A549 (cell line): ENCODE measurements at regions not wholly inside any gene's neighbourhood (a gene's known extent, or its start where the extent isn't known, plus 50 kb on each side); places are given as distances from the start of the nearest gene placed in this dataset.

ENCODE experiments used
- ATAC-seq, 2 experiments: fragments of 200-7000 bp in 1 of 2; fragments of >200 bp in 1 of 2; cut with Nextera tagmentation in 1 of 2; cut with Tn5 transposase in 1 of 2; 3 replicates each; pipeline versions ENCODE4 v1.8.0 to v1.9.1; 2018 to 2020; ENCODE audit warnings: mild to moderate bottlenecking in 1 of 2, moderate library complexity in 1 of 2
- CTCF ChIA-PET: fragments of 300-600 bp; sonication (Branson Sonifier 250); formaldehyde crosslinking; extraction: SDS; loops from one replicate; lab custom pipeline; 2021; ENCODE audit warnings: antibody characterized with exemption, inconsistent platforms; lab: Yijun Ruan, JAX
- POLR2A ChIA-PET: fragments of 350-600 bp; formaldehyde crosslinking; extraction: SDS; loops from one replicate; lab custom pipeline; 2021; ENCODE audit warnings: antibody characterized with exemption, inconsistent platforms; lab: Yijun Ruan, JAX
- DNase-seq, 2 experiments: peaks; one replicate each; pipeline versions ENCODE4 v3.0.0 to v3.0.0-alpha.2; 2011 to 2016; ENCODE audit warnings: low read depth in 1 of 2, low spot score in 1 of 2
- FAIRE-seq: peaks from 2 replicates; lab custom pipeline; 2011; peaks lifted over from hg19 to GRCh38; lab: Jason Lieb, UNC
- H3K27ac ChIP-seq, 2 experiments: fragments of >200 bp; sonication (Bioruptor Twin); formaldehyde crosslinking; 3 replicates each; pipeline ENCODE4 v1.5.1; 2016 to 2017
- H3K4me1 ChIP-seq: fragments of >200 bp; sonication (Bioruptor Twin); formaldehyde crosslinking; 3 replicates; pipeline ENCODE4 v1.6.1; 2016
- H3K4me2 ChIP-seq: fragments of >200 bp; sonication (Bioruptor Twin); formaldehyde crosslinking; 3 replicates; pipeline ENCODE4 v1.6.1; 2016
- H3K4me3 ChIP-seq: fragments of >200 bp; sonication (Bioruptor Twin); formaldehyde crosslinking; 3 replicates; pipeline ENCODE4 v1.5.1; 2016
- H3K9me3 ChIP-seq: fragments of >200 bp; sonication (Bioruptor Twin); formaldehyde crosslinking; 3 replicates; pipeline ENCODE4 v1.6.1; 2016
- ATOH8 ChIP-seq: fragments of 250-450 bp; sonication (Bioruptor Pico); IDR thresholded peaks from 2 replicates; pipeline ENCODE4 v1.5.0; 2020; ENCODE audit warnings: low read depth, mild to moderate bottlenecking, moderate library complexity
- BCL3 ChIP-seq: fragments of >200 bp; sonication (Bioruptor Twin); formaldehyde crosslinking; IDR thresholded peaks from 3 replicates; pipeline ENCODE4 v1.6.1; 2016
- BHLHE40 ChIP-seq: IDR thresholded peaks from 2 replicates; pipeline ENCODE4 v1.6.1; 2012; ENCODE audit warnings: low read depth, low read length, inconsistent platforms
- CBX2 ChIP-seq: fragments of 200-600 bp; sonication (generic); IDR thresholded peaks from 2 replicates; pipeline ENCODE4 v1.6.1; 2016; ENCODE audit warnings: low read depth, mild to moderate bottlenecking, borderline replicate concordance
- CHD2 ChIP-seq: fragments of 150-350 bp; IDR thresholded peaks from 2 replicates; pipeline ENCODE4 v1.6.1; 2014; ENCODE audit warnings: low read length; ENCODE audit not compliant: partially characterized antibody
- CHD4 ChIP-seq: fragments of 200-600 bp; sonication (generic); IDR thresholded peaks from 2 replicates; pipeline ENCODE4 v1.6.1; 2016; ENCODE audit warnings: antibody characterized with exemption, mild to moderate bottlenecking, borderline replicate concordance
- CTCF ChIP-seq: fragments of >200 bp; sonication (Bioruptor Twin); formaldehyde crosslinking; IDR thresholded peaks from 3 replicates; pipeline ENCODE4 v1.5.1; 2016
- EHMT2 ChIP-seq: fragments of 200-600 bp; sonication (generic); IDR thresholded peaks from 2 replicates; pipeline ENCODE4 v1.6.1; 2016; ENCODE audit warnings: antibody characterized with exemption, low read depth, mild to moderate bottlenecking, moderate library complexity
- EP300 ChIP-seq, 2 experiments: fragments of >200 bp; sonication (Bioruptor Twin); formaldehyde crosslinking; IDR thresholded peaks; 2 replicates in 1 of 2; 3 replicates in 1 of 2; pipeline ENCODE4 v1.6.1; 2016 to 2017
- FOSB ChIP-seq: fragments of 250-450 bp; sonication (Bioruptor Pico); IDR thresholded peaks from 2 replicates; pipeline ENCODE4 v1.5.0; 2020; ENCODE audit warnings: mild to moderate bottlenecking, moderate library complexity
- FOXS1 ChIP-seq: fragments of 250-450 bp; sonication (Bioruptor Pico); IDR thresholded peaks from 2 replicates; pipeline ENCODE4 v1.5.0; 2020; ENCODE audit warnings: mild to moderate bottlenecking, moderate library complexity
- HDAC2 ChIP-seq: fragments of 200-600 bp; sonication (generic); IDR thresholded peaks from 2 replicates; pipeline ENCODE4 v1.6.1; 2016
- HES2 ChIP-seq: fragments of >200 bp; sonication (Bioruptor Twin); formaldehyde crosslinking; IDR thresholded peaks from 2 replicates; pipeline ENCODE4 v1.6.1; 2016
- HMGXB4 ChIP-seq: fragments of 250-450 bp; sonication (Bioruptor Pico); IDR thresholded peaks from 2 replicates; pipeline ENCODE4 v1.5.0; 2021; ENCODE audit warnings: mild to moderate bottlenecking, moderate library complexity, borderline replicate concordance
- HOXB13 ChIP-seq: fragments of 250-450 bp; sonication (Bioruptor Pico); IDR thresholded peaks from 2 replicates; pipeline ENCODE4 v1.5.0; 2020; ENCODE audit warnings: low read depth, mild to moderate bottlenecking, moderate library complexity
- JUNB ChIP-seq: fragments of >200 bp; sonication (Bioruptor Twin); formaldehyde crosslinking; IDR thresholded peaks from 2 replicates; pipeline ENCODE4 v1.6.1; 2016
- KDM1A ChIP-seq: fragments of 200-600 bp; sonication (generic); IDR thresholded peaks from 2 replicates; pipeline ENCODE4 v1.6.1; 2016; ENCODE audit warnings: low read depth, mild to moderate bottlenecking
- KDM5A ChIP-seq: fragments of 200-600 bp; sonication (generic); IDR thresholded peaks from 2 replicates; pipeline ENCODE4 v1.6.1; 2016; ENCODE audit warnings: antibody characterized with exemption, mild to moderate bottlenecking
- MYC ChIP-seq: IDR thresholded peaks from 2 replicates; pipeline ENCODE4 v1.6.1; 2012; ENCODE audit warnings: mild to moderate bottlenecking, inconsistent platforms, low read length, improper control_type of control experiment, borderline replicate concordance
- NR3C1 ChIP-seq: fragments of >200 bp; sonication (Bioruptor Twin); formaldehyde crosslinking; IDR thresholded peaks from 3 replicates; pipeline ENCODE4 v1.6.1; 2017
- PBX3 ChIP-seq: IDR thresholded peaks from 2 replicates; pipeline ENCODE4 v1.6.1; 2012
- RAD21 ChIP-seq, 2 experiments: fragments of >200 bp in 1 of 2; sonication (Bioruptor Twin) in 1 of 2; formaldehyde crosslinking in 1 of 2; IDR thresholded peaks in 1 of 2; conservative IDR thresholded peaks in 1 of 2; 2 replicates in 1 of 2; 3 replicates in 1 of 2; pipeline ENCODE4 v1.6.1; 2012 to 2018; ENCODE audit warnings: inconsistent platforms in 1 of 2
- RFX5 ChIP-seq: fragments of 450-650 bp; IDR thresholded peaks from 2 replicates; pipeline ENCODE4 v1.7.1; 2014; ENCODE audit warnings: antibody characterized with exemption, mild to moderate bottlenecking, moderate library complexity
- RNF2 ChIP-seq: fragments of 200-600 bp; sonication (generic); IDR thresholded peaks from 2 replicates; pipeline ENCODE4 v1.6.1; 2016; ENCODE audit warnings: low read depth, mild to moderate bottlenecking, antibody characterized with exemption, moderate library complexity, borderline replicate concordance
- TFCP2L1 ChIP-seq: fragments of 250-450 bp; sonication (Bioruptor Pico); IDR thresholded peaks from 2 replicates; pipeline ENCODE4 v1.5.0; 2021; ENCODE audit warnings: mild to moderate bottlenecking
- WGBS: methylation state at CpG from one replicate; pipeline ENCODE4 v1.1.6; 2017; ENCODE audit errors: missing lambda C conversion rate; 5-methylcytosine and 5-hydroxymethylcytosine counted together

GRCh38 chr3:124113485-124113884, 121.6 kb upstream of the ROPN1 start:
- ATAC-seq (no peak), FAIRE-seq (no peak), DNase-seq (no peak)
- TF ChIP-seq KDM1A (no peak), TFCP2L1 (CRISPR knock-in tag) (no peak), NR3C1 (no peak), BHLHE40 (no peak), HDAC2 (no peak), CBX2 (no peak), MYC (no peak), RFX5 (no peak), HES2 (no peak), ATOH8 (CRISPR knock-in tag) (no peak), HMGXB4 (no peak), PBX3 (no peak)
- CTCF ChIA-PET = interaction anchor here (1.1 to 1.5 kb wide), 2 partner anchors 8 to 355 kb away, joined by 3 read pairs; no protein-coding TSS in a partner anchor
- Histone ChIP-seq H3K27ac (no peak overlapping the region), H3K4me3 (no peak overlapping the region), H3K9me3 (no peaks in the 10 kb centered on the region), H3K4me1 (peaks cover 13% of the 10 kb centered on the region), H3K4me2 (no peak overlapping the region)
- POLR2A ChIA-PET = no interaction called here
- WGBS = 48% methylated on average over 5 of the region's 5 CpGs

- WGBS = 72% methylated on average over 6 of the region's 6 CpGs
- Histone ChIP-seq H3K27ac (no peak overlapping the region), H3K4me3 (no peak overlapping the region), H3K4me1 (peaks cover 29% of the 10 kb centered on the region), H3K4me2 (no peak overlapping the region), H3K9me3 (no peaks in the 10 kb centered on the region)
- TF ChIP-seq NR3C1 (no peak), JUNB (no peak), FOSB (CRISPR knock-in tag) (no peak), CHD2 (no peak), CHD4 (no peak), RAD21 (conservative IDR thresholded peaks at IDR 0.05 in 1 of 2, IDR thresholded peaks at IDR 0.05 in 1 of 2) (no peak), EP300 (IDR thresholded peaks at IDR 0.05) (no peak), RNF2 (no peak), HMGXB4 (no peak), BHLHE40 (no peak), KDM5A (no peak), EHMT2 (no peak), HOXB13 (CRISPR knock-in tag) (no peak), BCL3 (no peak), FOXS1 (CRISPR knock-in tag) (no peak), KDM1A (no peak), CTCF (no peak)
- CTCF ChIA-PET = no interaction called here
- no peak for DNase-seq
- no peak for ATAC-seq
- FAIRE-seq = no peak
- POLR2A ChIA-PET = no interaction called here
Measured at GRCh38 chr3:124115279-124115678, 123.4 kb upstream of the ROPN1 start.
